HG03064 (cell line): ENCODE measurements at regions not wholly inside any gene's neighbourhood (a gene's known extent, or its start where the extent isn't known, plus 50 kb on each side); places are given as distances from the start of the nearest gene placed in this dataset.

ENCODE experiments used
- ATAC-seq: cut with Tn5 transposase; IDR thresholded peaks from one replicate; pipeline ENCODE4 v1.9.1; 2021; ENCODE audit warnings: low read depth; ENCODE audit not compliant: unreplicated experiment

DNA sequence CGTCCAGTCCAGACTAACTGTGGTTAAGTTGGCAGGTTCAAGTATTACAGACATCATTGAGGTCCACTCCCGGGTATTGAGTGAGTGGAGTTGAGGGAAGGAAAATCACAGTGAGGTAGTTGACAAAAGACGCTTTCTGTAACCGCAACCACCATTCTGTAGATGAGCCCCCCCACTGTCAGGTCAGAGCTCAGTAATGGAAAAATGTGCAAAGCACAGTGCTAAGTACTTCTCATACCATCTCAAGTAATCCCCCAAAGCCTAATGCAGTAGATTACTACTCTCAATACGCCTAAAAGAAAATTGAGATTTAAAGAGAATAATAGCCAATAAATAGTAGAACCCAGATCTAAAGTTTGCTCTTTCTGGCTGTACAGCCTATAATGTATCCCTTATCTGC is 522.8 kb downstream of the LMO4 start:
- ATAC-seq = no peak

DNA sequence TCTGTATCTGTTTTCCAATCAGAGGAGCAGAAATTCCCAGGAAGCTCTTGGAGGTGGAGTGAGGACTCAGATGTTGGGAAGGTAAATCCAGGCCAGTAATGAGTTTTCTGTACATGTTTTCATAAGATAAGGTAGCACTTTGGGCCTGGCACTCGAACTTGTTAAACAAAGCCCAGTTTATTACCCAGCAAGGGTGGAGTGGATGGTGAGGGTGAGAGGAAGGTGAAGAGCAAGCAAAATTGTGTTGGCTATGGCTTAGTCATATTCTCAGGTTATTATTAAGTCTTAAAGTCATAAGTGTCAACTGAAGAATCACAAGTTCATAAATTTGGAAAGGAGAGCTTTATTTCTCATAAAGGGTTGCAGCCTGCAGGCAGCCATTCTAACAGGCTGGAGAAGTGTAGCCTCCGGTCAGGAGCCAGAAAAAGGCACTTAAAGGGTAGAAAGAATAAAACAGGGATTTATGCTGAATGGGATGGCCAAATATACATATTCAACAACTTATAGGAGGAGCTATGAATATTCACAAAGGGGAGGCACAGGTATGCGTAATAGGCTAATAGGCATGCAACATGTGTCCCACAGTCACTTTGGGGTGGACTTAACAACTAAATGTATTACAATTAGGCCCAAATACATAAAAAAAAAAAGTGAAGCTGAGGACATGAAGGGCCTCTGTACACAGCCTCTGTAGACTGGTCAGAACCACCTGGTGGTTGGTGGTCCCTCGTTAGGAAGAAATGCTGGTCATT is 523.9 kb downstream of the LMO4 start:
- ATAC-seq = no peak

GRCh38 chr1:87853576-87854351 is 525.1 kb downstream of the LMO4 start:
- ATAC-seq = no peak

DNA sequence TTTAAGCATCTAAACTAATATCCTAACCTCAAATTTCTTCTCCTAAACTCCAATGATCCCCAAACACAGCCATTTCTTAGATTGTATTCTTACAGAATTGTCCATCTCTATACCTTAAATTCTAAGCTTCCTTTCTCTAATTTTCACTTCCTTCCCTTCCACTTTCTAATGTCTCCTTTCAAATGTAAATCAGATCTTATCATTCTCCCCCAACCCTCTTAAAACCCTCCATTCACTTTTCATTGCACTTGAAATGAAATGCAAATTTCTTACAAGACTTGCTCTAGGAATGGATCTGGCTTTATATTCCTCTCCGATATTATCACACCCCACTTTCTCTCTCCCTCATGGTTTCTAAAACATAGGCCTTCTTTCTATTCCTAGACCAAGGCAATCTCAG is 534.6 kb downstream of the LMO4 start:
- no peak for ATAC-seq

- no peak for ATAC-seq
Observed at GRCh38 chr1:87864676-87865075, 536.0 kb downstream of the LMO4 start.

DNA sequence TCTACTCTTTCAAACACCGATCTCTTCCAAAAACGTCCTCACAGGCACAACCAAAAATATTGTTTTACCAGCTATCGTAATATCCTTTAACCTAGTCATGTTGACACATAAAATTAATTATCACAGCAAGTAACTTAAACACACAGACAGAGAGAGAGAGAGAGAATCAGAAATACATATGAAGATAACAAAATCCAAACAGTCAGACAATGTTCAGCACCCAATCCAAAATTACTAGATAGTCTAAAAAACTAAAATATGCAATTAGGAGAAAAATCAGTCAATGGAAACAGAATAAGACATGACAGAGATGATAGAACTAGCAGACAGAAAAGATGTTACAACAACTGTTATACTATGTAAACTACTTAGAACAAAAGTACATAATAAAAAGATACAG is 537.7 kb downstream of the LMO4 start:
- no peak for ATAC-seq

DNA sequence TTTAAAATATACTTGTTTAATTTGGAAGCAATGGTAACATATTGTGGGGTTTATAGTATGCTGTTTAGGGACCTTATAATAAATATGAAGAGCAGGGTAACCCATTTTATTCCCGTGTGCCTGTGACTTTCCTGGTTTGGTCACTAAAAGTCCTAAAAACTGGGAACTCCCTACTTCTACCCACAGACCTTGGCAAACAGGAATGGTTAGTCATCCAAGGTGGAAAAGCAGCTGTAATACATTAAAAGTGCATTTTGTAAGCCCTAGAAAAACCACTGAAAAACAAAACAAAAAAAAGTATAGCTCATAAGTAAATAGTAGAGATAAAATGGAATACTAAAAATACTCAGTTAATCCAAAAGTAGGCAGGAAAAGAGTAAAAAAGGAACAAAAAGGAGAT is 538.9 kb downstream of the LMO4 start:
- ATAC-seq = no peak

GRCh38 chr1:87869567-87869966 is 540.9 kb downstream of the LMO4 start:
- ATAC-seq = no peak

DNA sequence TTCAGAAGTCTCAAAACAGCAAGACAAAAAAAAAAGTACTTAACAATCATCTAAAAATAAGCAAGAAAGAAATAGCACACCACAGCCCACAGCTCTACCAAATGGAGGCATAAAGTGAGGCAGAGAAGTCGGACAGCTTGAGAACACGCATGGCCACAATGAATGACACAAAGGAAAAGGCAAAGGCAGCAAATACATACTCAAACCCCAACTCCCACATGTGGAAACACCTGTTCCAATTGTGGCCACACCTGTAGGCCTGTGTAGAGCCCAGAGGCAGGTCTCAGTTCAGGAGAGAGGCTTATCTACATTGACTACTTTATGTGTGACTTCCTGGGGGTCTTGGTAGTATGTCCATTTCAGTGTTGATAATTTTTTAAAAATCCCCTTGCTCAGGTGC is 543.5 kb downstream of the LMO4 start:
- ATAC-seq = no peak

GRCh38 chr1:87872692-87873091 is 544.0 kb downstream of the LMO4 start:
- ATAC-seq = no peak

DNA sequence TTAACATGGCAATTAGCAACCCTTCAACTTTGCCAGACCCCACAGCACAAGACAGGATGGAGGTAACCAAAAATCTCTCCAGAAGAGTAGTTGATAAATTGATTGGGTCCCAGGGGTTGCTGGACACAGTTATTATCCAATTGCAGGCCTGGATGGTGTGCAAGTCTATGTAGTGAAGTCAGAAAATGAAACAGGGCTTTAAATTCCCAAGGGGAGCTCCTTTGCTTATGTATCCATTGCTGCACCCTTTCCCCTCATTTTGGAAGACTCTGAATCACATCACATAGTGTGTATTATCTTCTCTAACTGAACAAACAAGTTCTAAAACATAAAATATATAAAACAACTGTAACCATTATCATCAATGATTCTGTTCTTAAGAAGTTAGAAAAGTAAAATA is 550.2 kb downstream of the LMO4 start:
- ATAC-seq = no peak

DNA sequence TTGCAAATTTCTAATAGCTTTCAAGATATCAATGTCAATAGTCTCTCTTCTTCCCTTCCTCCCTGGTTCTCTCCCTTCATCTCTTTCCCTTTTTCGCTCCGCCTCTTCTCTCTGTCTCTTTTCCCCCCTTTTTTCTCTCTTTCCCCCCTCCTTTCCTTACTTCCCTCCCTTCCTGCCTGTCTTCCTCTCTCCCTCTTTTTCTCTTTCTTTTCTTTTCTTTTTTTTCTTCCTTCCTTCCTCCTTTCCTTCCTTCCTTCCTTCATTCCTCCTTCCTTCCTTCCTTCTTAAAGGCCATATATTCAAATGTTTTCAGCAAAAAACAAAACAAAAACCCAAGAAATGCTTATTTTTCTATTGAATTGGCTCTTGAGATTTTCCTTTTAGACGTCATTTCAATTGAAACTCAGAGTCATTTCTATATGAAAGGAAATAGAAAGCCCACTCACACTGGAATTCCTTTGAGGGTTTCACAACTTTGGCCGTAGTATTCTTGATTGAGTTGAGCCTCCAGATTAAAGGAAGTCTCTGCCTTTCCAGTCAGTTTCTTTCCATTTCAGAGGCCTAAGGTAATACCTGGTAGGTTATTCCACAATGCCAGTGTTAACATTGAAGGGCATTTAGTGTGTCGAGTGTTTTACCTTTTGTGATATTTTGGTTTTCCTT is 551.5 kb downstream of the LMO4 start:
- ATAC-seq = no peak

DNA sequence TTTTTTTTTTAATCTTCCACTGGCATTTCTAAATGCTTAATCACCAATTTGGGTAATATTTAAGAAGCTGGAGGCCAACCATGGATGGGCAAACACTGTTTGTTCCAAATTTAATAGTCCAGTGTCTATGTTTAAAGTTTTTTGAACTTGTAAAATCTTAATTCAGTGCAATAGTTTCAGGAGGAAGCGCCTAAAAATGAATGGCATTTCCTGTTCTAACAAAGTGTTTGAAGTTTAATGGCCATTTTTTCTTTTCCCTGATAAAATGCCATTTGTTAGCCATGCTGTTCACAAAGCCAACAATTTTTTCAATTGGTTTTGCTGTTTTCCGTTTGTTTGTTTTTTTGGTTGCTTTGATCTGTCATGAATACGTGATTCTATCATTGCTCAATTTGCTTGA is 552.1 kb downstream of the LMO4 start:
- ATAC-seq = no peak

DNA sequence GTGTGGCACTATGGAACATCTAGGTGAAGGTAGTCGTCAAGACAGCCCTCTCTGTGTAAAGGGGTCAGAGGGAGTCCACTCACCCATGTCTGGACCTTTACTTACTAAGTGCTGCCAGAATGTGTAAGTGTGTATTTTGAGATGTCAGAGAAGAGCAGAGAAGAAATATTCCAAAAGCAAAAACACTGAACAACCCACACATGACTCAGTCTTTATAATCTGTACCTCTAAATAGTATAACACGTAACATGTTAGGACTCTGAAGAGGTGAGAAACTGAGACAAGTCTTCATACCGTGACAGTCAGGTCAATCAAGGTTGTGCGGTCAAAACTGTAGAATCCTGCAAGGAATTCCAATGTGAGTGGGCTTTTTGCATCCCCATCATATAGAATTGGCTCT is 555.2 kb downstream of the LMO4 start:
- no peak for ATAC-seq

- no peak for ATAC-seq
Observed at GRCh38 chr1:87884581-87884980, 555.9 kb downstream of the LMO4 start.

- ATAC-seq = no peak
Observed at GRCh38 chr1:87885278-87886025, 556.8 kb downstream of the LMO4 start.

DNA sequence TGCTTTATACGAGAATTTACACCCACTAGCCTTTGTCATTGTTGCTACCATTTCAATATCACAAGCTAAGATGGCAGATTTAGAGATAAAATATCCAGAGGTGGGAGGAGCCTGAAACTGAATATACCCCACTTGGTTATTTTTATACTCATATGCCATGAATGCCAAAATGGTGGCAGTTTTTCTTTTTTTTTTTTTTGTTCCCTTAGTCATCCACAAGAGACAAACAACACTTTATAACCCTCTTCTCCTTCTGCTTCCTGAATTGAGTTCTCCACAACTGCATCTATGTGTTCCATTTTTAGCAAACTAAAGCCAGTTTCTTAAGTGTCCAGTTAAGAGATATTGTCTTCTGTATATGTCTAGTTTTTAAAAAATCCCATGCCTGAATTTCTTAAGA is 558.4 kb downstream of the LMO4 start:
- ATAC-seq = no peak

DNA sequence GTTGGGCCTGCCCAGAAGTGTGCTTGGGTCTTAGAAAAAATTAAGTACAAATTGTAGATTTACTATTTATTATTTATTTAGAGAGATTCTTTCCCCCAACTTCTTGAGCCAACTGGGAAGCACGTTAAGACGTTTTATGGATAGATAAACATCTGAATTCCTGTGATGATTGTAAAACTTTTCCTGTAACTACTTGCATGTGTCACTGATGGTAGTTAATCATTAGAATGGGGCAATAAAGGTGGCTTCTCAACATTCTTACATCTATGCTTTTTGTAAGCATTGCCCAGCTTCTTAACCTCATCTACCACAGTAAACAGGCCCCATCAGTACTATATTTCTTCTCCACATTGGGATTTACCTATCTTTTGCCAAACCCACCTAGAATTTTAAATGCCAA is 559.8 kb downstream of the LMO4 start:
- no peak for ATAC-seq

DNA sequence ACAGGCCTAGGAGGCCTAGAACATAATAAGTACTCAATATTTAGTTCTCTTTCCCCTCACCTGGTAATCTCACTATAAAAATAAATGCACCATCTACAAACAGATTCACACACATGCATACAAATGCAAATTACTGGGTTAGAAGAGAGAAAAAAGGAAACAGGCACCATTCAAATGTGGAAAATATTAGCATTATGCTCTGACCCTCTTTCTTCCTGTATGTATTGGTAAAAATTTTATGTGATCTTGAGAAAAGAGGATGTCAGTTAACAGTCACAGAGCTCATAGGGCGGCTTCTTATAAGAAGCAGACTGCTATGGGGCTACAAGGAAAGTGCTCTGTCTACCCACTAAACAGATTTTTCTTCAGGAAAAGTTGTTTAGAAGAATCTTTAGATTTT is 565.4 kb downstream of the LMO4 start:
- ATAC-seq = no peak

- ATAC-seq = no peak
Observed at GRCh38 chr1:87897481-87897880, 568.8 kb downstream of the LMO4 start.

DNA sequence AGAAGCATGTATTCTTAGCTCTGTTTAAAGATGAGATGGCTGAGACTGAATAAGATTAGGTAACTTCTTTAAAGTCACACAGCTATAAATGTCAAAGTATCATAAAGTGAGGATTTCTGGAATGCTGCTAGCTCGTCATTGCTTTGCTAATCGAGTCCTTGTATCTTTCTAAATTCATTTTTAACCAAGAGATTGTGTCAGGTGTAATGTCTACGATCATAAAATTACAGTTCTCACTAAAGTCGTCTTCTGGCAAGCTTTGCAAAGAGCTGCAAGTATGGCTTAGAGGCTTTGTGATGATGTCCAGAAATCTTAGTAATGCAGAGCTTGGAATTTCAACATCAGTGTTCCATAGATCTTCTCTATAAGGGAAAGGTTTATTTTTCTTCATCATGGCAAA is 569.8 kb downstream of the LMO4 start:
- ATAC-seq = no peak
